Epithelial cell of prostate (primary cell): ENCODE measurements at regions not wholly inside any gene's neighbourhood (a gene's known extent, or its start where the extent isn't known, plus 50 kb on each side); places are given as distances from the start of the nearest gene placed in this dataset.
A peak's percentile ranks its signal among the peaks of the same experiment; 100 is the strongest.
"Not testable (repeated sequence)": the region's sequence is repeated elsewhere in the genome, so short reads cannot be mapped to it uniquely, and the experiment has no call there.

Experiments
- DNase-seq: peaks from one replicate; pipeline ENCODE4 v3.0.0-alpha.2; 2011; ENCODE audit warnings: low read depth, low spot score
- H3K27ac ChIP-seq: fragments of 450-650 bp; 2 replicates; pipeline ENCODE4 v1.5.1; 2017; ENCODE audit warnings: mild to moderate bottlenecking

- DNase-seq, result not testable (repeated sequence)
These were observed 120.2 kb upstream of the DEFB108B start for GRCh38 chr11:71712846-71713245.

GRCh38 chr11:71714510-71714909 lies 118.5 kb upstream of the DEFB108B start:
- not testable (repeated sequence) for DNase-seq, H3K27ac ChIP-seq

More at GRCh38 chr11:71712846-71713245, 120.2 kb upstream of the DEFB108B start:
- H3K27ac ChIP-seq, result not testable (repeated sequence)

GRCh38 chr11:71721840-71722239 lies 111.2 kb upstream of the DEFB108B start:
- DNase-seq, H3K27ac ChIP-seq: not testable (repeated sequence)

GRCh38 chr11:71723991-71724390 lies 109.0 kb upstream of the DEFB108B start:
- not testable (repeated sequence) for DNase-seq, H3K27ac ChIP-seq

- DNase-seq, H3K27ac ChIP-seq: not testable (repeated sequence)
These were observed 102.3 kb upstream of the DEFB108B start for GRCh38 chr11:71730748-71731147.

GRCh38 chr11:71734368-71734767 lies 98.6 kb upstream of the DEFB108B start:
- DNase-seq, H3K27ac ChIP-seq: not testable (repeated sequence)

- not testable (repeated sequence) for DNase-seq, H3K27ac ChIP-seq
These were observed 94.7 kb upstream of the DEFB108B start for GRCh38 chr11:71738317-71738716.

GRCh38 chr11:71743385-71743784 lies 89.6 kb upstream of the DEFB108B start:
- DNase-seq, H3K27ac ChIP-seq: not testable (repeated sequence)

GRCh38 chr11:71745656-71746055 lies 87.3 kb upstream of the DEFB108B start:
- H3K27ac ChIP-seq, result not testable (repeated sequence)
- peak; percentile 12 for DNase-seq

- not testable (repeated sequence) for DNase-seq, H3K27ac ChIP-seq
These were observed 86.7 kb upstream of the DEFB108B start for GRCh38 chr11:71746263-71746662.

- DNase-seq, H3K27ac ChIP-seq: not testable (repeated sequence)
These were observed 83.9 kb upstream of the DEFB108B start for GRCh38 chr11:71748965-71749620.

GRCh38 chr11:71750908-71751307 lies 82.1 kb upstream of the DEFB108B start:
- DNase-seq, H3K27ac ChIP-seq: not testable (repeated sequence)

GRCh38 chr11:71764695-71765491 lies 68.1 kb upstream of the DEFB108B start:
- DNase-seq, result not testable (repeated sequence)

GRCh38 chr11:71767016-71767415 lies 66.0 kb upstream of the DEFB108B start:
- DNase-seq, H3K27ac ChIP-seq: not testable (repeated sequence)

More at GRCh38 chr11:71764695-71765491, 68.1 kb upstream of the DEFB108B start:
- not testable (repeated sequence) for H3K27ac ChIP-seq

- H3K27ac ChIP-seq, result not testable (repeated sequence)
These were observed 60.8 kb upstream of the DEFB108B start for GRCh38 chr11:71772193-71772592.

GRCh38 chr11:71774603-71775222 lies 58.3 kb upstream of the DEFB108B start:
- H3K27ac ChIP-seq, result no peak overlapping the region
- DNase-seq, result no peak

More at GRCh38 chr11:71772193-71772592, 60.8 kb upstream of the DEFB108B start:
- not testable (repeated sequence) for DNase-seq

GRCh38 chr11:71780116-71780515 lies 52.9 kb upstream of the DEFB108B start:
- not testable (repeated sequence) for DNase-seq, H3K27ac ChIP-seq

- not testable (repeated sequence) for DNase-seq, H3K27ac ChIP-seq
These were observed 52.2 kb upstream of the DEFB108B start for GRCh38 chr11:71780771-71781170.

GRCh38 chr11:71781491-71781890 lies 51.5 kb upstream of the DEFB108B start:
- H3K27ac ChIP-seq, DNase-seq: not testable (repeated sequence)

GRCh38 chr11:71782229-71782861 lies 50.7 kb upstream of the DEFB108B start:
- not testable (repeated sequence) for H3K27ac ChIP-seq, DNase-seq
